ENCODE measurements at regions not wholly inside any gene's neighbourhood (a gene's known extent, or its start where the extent isn't known, plus 50 kb on each side); places are given as distances from the start of the nearest gene placed in this dataset.

- H3K9ac ChIP-seq (ENCODE audit: insufficient read depth, low read length) = no peak overlapping the region
- no peak overlapping the region for H3K4me3 ChIP-seq (replicated peaks in 1 of 4; ENCODE audit: control extremely low read depth in 1 of 4, insufficient read depth in 1 of 4, low read depth in 3 of 4, low read length in 4 of 4)
- H2AFZ ChIP-seq (ENCODE audit: low read length) = no peak overlapping the region
- H3K36me3 ChIP-seq (ENCODE audit: control insufficient read depth, insufficient read depth, low read length) = no peaks in the 10 kb centered on the region
- H4K20me1 ChIP-seq (ENCODE audit: control insufficient read depth, extremely low read depth, insufficient read depth, low read length) = no peaks in the 10 kb centered on the region
- H3K9me3 ChIP-seq (ENCODE audit: control insufficient read depth, insufficient read depth, low read depth, low read length) = no peaks in the 10 kb centered on the region
- H3K27ac ChIP-seq (ENCODE audit: insufficient read depth, low read length) = no peak overlapping the region
- TF ChIP-seq CTCF (conservative IDR thresholded peaks at IDR 0.05 in 1 of 2, IDR thresholded peaks at IDR 0.05 in 1 of 2; ENCODE audit: low read depth in 1 of 2, low read length in 2 of 2) (no peak), EZH2 (IDR thresholded peaks at IDR 0.05; ENCODE audit: low read length, missing control alignments) (no peak)
- H3K4me2 ChIP-seq (ENCODE audit: extremely low read depth, insufficient read depth, low read length) = no peak overlapping the region
- no peaks in the 10 kb centered on the region for H3K79me2 ChIP-seq (ENCODE audit: control insufficient read depth, insufficient read depth, low read length)
- H3K4me1 ChIP-seq (ENCODE audit: control insufficient read depth, extremely low read depth, insufficient read depth, low read length) = no peaks in the 10 kb centered on the region
- H3K27me3 ChIP-seq (ENCODE audit: control insufficient read depth, insufficient read depth, low read length) = no peaks in the 10 kb centered on the region
- no peak for DNase-seq (ENCODE audit: low read depth in 2 of 2)
Measured at GRCh38 chr3:163722405-163722804, 1355.9 kb downstream of the SI start.

- H3K4me1 ChIP-seq (ENCODE audit: control insufficient read depth, extremely low read depth, insufficient read depth, low read length) = no peaks in the 10 kb centered on the region
- no peak for DNase-seq (ENCODE audit: low read depth in 2 of 2)
- H3K4me2 ChIP-seq (ENCODE audit: extremely low read depth, insufficient read depth, low read length) = no peak overlapping the region
- no peaks in the 10 kb centered on the region for H3K36me3 ChIP-seq (ENCODE audit: control insufficient read depth, insufficient read depth, low read length)
- H3K27me3 ChIP-seq (ENCODE audit: control insufficient read depth, insufficient read depth, low read length) = no peaks in the 10 kb centered on the region
- TF ChIP-seq CTCF (conservative IDR thresholded peaks at IDR 0.05 in 1 of 2, IDR thresholded peaks at IDR 0.05 in 1 of 2; ENCODE audit: low read depth in 1 of 2, low read length in 2 of 2) (no peak), EZH2 (IDR thresholded peaks at IDR 0.05; ENCODE audit: low read length, missing control alignments) (no peak)
- H4K20me1 ChIP-seq (ENCODE audit: control insufficient read depth, extremely low read depth, insufficient read depth, low read length) = no peaks in the 10 kb centered on the region
- H3K27ac ChIP-seq (ENCODE audit: insufficient read depth, low read length) = no peak overlapping the region
- H3K9ac ChIP-seq (ENCODE audit: insufficient read depth, low read length) = no peak overlapping the region
- no peaks in the 10 kb centered on the region for H3K79me2 ChIP-seq (ENCODE audit: control insufficient read depth, insufficient read depth, low read length)
- H3K4me3 ChIP-seq (replicated peaks in 1 of 4; ENCODE audit: control extremely low read depth in 1 of 4, insufficient read depth in 1 of 4, low read depth in 3 of 4, low read length in 4 of 4) = no peak overlapping the region
- H2AFZ ChIP-seq (ENCODE audit: low read length) = no peak overlapping the region
- no peaks in the 10 kb centered on the region for H3K9me3 ChIP-seq (ENCODE audit: control insufficient read depth, insufficient read depth, low read depth, low read length)
Measured at GRCh38 chr3:163721596-163721995, 1356.7 kb downstream of the SI start.

GRCh38 chr3:163717377-163717776 lies 1360.9 kb downstream of the SI start:
- H3K27me3 ChIP-seq (ENCODE audit: control insufficient read depth, insufficient read depth, low read length) = no peaks in the 10 kb centered on the region
- DNase-seq (ENCODE audit: low read depth in 2 of 2) = no peak
- no peak overlapping the region for H3K4me2 ChIP-seq (ENCODE audit: extremely low read depth, insufficient read depth, low read length)
- no peak for TF ChIP-seq CTCF (conservative IDR thresholded peaks at IDR 0.05 in 1 of 2, IDR thresholded peaks at IDR 0.05 in 1 of 2; ENCODE audit: low read depth in 1 of 2, low read length in 2 of 2)
- TF ChIP-seq EZH2 (IDR thresholded peaks at IDR 0.05; ENCODE audit: low read length, missing control alignments) = no peak
- H3K9me3 ChIP-seq (ENCODE audit: control insufficient read depth, insufficient read depth, low read depth, low read length) = no peaks in the 10 kb centered on the region
- H4K20me1 ChIP-seq (ENCODE audit: control insufficient read depth, extremely low read depth, insufficient read depth, low read length) = no peaks in the 10 kb centered on the region
- no peak overlapping the region for H3K27ac ChIP-seq (ENCODE audit: insufficient read depth, low read length)
- no peak overlapping the region for H2AFZ ChIP-seq (ENCODE audit: low read length)
- H3K4me1 ChIP-seq (ENCODE audit: control insufficient read depth, extremely low read depth, insufficient read depth, low read length) = no peaks in the 10 kb centered on the region
- no peak overlapping the region for H3K4me3 ChIP-seq (replicated peaks in 1 of 4; ENCODE audit: control extremely low read depth in 1 of 4, insufficient read depth in 1 of 4, low read depth in 3 of 4, low read length in 4 of 4)
- no peaks in the 10 kb centered on the region for H3K36me3 ChIP-seq (ENCODE audit: control insufficient read depth, insufficient read depth, low read length)
- H3K9ac ChIP-seq (ENCODE audit: insufficient read depth, low read length) = no peak overlapping the region
- no peaks in the 10 kb centered on the region for H3K79me2 ChIP-seq (ENCODE audit: control insufficient read depth, insufficient read depth, low read length)
